HG03103 (cell line): ENCODE measurements at regions not wholly inside any gene's neighbourhood (a gene's known extent, or its start where the extent isn't known, plus 50 kb on each side); places are given as distances from the start of the nearest gene placed in this dataset.
"Not testable (repeated sequence)": the region's sequence is repeated elsewhere in the genome, so short reads cannot be mapped to it uniquely, and the experiment has no call there.

Experiments
- ATAC-seq: cut with Tn5 transposase; IDR thresholded peaks from one replicate; pipeline ENCODE4 v1.9.1; 2021; ENCODE audit warnings: low read depth; ENCODE audit not compliant: unreplicated experiment

DNA sequence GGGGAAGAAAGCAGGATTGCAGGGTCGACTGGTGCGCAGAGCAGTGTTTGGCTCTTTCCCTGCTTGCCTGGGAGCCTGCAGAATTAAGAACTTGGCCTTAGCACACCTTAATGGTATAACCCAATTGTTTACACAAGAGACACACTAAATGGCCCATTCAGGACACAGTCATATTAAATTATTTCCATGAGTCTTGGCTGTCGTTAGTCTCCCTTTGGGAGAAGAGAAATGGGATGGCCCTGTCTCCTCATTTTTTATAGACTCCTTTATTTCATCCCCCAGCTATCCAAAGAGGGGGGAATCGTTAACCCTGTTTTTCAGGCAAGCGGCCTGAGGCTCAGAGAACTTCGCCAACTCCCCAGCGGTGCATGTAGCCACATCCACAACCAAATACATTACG lies 282.5 kb downstream of the SUCLA2 start:
- ATAC-seq, result no peak

DNA sequence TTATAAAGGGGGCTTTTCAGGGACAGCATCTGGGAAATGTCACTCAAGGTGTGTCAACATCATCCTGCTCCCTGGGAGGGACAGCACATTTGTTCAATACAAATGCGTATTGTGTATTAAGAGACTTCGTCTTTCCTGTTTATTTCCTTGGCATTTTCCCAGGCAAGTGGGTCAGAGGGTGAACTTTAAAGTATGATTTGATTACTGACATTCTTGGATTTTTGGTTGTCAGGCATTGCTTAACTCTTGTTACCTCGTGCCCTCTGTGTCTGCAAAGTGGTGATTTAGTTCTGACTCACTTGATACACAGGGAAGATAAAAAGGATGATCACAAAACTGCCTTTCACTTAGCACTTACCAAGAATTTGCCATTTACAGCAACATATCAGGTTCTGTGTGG lies 292.7 kb downstream of the SUCLA2 start:
- no peak for ATAC-seq

DNA sequence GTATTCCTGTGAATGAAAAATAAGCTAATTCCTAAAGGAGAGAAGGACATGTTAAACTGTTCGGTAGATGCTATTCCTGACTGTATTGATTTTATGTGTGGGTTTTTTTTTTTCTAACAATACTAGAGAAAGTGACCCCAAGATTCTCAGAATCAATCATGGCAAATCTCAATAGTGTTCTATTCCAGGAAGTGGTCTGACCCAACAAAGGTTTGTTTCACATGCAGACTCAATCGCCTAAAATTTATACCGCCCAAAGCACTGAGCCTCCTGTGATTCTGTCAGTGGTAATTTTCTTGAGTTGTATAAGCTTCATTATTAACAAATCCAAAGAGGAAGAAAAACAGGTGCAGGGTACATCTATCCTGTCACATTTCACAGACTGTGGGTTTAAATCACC lies 293.7 kb downstream of the SUCLA2 start:
- no peak for ATAC-seq

DNA sequence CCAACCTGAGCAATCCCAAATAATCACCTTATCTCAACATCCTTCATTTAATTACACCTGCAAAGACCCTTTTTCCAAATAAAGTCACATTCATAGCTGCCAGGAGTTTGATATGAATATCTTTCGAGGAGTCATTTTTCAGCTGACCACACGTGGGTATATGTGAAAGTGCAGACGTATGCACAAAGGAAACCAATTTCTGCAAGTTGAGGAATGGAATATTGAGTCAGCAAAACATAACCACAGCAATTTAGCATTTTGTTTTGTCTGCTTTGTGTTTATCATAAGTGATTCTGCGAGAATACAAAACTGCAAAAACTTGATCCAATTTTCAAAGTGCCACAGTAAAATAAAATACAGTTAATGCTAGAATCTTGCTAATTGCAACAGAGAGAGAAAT lies 295.9 kb downstream of the SUCLA2 start:
- ATAC-seq, result no peak

DNA sequence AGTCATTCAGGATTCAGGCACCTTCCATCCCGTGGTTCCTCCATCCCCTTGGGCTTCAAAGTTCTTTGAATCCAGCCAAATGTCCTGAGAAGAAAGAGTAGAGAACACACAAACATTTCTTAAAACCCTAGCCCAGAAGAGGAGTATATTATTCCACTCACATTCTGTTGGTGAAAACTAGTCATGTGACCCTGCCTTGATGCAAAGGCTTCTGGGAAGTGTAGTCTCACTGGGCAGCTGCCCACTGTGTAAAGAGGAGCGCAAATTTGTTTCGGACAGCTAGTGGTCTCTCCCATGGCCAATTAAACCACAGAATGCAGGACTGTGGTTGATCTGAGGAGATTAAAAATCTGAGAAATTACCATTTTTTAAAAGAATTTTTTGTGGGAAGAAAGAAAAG lies 304.4 kb downstream of the SUCLA2 start:
- no peak for ATAC-seq

DNA sequence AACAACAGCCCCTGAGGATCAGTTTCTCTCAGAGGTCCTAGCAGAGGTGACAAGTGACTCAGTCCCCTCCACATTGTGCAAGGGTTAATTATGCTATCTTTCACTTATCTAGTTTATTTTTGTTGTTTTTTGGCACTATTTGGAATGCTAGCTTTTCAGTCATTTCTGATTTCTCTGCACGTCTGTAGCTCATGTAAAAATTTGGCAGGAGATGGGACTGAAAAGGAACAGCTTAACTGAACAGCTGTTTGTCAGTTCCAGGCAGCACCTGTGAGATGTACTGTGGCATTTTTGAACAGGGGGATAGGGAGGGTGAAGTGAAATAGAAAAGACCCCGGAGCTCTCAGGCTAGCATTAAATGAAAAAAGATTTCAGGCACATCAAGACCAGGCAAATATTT lies 313.5 kb downstream of the SUCLA2 start:
- no peak for ATAC-seq

DNA sequence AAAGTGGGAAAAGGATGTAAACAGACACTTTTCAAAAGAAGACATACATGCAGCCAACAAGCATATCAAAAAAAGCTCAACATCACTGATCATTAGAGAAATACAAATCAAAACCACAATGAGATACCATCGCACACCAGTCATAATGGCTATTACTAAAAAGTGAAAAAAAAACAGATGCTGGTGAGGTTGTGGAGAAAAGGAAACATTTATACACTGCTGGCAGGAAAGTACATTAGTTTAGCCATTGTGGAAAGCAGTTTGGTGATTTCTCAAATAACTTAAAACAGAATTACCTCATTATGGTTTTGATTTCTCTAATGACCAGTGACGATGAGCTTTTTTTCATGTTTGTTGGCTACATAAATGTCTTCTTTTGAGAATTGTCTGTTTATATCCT lies 315.9 kb downstream of the SUCLA2 start:
- ATAC-seq, result not testable (repeated sequence)

DNA sequence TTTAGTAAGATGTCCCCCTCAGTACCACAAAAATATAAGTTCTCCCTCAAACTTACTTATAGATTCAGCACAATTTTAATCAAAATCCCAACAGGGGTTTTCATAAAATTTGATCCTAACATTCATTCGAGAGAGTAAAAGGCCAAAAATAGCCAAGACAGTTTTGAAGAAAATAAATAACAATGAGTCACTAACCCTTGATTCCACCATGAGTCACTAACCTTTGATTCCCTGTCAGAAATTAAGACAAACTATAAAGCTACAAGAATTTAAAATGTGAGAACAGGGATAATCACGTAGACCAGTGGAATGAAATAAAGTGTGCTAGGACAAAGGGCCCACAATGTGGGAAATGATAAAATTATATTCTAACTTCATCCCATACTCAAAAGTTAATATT lies 320.3 kb downstream of the SUCLA2 start:
- no peak for ATAC-seq

DNA sequence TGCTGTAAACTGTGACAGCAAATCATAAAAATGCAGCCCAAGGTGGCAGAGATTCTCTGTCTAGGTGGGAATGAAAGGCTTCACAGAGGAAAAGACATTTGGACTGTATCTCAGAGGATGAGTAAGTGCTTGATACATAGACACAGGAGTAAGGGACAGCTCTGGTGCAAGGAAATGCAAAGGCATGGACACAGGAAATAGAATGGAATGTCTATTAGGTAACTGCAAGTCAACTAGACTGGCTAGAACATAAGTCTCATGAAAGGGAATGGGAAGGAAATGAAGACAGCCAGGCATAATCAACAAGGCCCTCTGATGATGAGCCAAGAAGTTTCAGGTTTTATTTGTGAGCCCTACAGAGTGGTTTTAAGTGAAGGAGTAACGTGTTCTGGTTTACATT lies 321.7 kb downstream of the SUCLA2 start:
- ATAC-seq, result no peak

DNA sequence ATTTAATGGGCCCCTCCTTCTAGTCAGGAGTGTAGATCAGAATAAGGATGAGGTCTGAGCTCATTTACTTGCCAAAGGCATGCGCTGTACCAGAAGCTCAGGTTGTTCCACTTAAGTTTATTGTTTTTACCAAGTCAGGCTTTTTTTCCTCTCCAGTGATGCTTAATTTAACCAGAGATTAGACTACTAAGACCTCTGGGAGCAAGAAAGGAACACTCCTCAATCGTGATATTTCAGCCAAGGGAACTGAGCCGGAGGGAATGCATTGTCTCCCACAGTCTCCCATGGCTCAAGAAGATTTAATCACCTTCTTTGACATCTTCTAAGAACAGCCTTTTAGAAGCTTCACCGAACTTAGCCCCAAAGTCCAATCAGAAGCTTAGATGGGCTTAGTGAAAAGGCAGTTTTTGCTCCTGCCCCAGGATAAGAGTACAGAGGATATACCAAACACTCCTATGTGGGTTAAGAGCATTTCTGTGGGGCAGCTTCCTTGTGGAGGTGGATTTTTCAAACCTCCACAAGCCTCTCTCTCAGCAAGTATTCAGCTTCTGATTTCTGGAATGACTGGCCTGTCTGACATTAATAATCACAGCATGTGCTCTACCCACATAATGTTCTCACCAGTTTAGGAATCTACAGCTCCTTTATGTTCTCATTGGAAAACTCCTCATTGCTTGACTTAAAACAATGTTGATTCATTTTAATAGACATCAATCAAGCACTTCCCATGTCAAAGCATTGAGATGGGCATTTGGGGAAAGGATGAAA lies 322.7 kb downstream of the SUCLA2 start:
- no peak for ATAC-seq

DNA sequence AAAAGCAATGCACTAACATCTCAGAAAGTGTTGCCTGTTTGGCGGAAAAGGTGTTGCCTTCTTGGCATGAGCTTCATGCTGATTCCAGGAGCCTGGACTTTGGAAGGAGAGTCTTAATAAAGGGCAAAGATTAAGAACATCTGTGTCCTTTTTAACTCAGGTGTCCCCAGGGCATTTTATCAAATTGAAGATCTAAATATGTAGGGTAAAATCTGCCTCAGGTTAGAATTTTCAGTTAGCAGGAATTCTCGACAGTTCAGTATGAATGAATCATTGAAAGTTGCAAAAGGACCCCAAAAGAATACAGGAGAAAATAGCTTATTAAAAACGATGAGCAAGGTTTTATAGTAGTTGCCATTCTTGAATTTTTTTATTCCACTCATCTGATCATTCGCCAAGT lies 325.2 kb downstream of the SUCLA2 start:
- ATAC-seq, result no peak

DNA sequence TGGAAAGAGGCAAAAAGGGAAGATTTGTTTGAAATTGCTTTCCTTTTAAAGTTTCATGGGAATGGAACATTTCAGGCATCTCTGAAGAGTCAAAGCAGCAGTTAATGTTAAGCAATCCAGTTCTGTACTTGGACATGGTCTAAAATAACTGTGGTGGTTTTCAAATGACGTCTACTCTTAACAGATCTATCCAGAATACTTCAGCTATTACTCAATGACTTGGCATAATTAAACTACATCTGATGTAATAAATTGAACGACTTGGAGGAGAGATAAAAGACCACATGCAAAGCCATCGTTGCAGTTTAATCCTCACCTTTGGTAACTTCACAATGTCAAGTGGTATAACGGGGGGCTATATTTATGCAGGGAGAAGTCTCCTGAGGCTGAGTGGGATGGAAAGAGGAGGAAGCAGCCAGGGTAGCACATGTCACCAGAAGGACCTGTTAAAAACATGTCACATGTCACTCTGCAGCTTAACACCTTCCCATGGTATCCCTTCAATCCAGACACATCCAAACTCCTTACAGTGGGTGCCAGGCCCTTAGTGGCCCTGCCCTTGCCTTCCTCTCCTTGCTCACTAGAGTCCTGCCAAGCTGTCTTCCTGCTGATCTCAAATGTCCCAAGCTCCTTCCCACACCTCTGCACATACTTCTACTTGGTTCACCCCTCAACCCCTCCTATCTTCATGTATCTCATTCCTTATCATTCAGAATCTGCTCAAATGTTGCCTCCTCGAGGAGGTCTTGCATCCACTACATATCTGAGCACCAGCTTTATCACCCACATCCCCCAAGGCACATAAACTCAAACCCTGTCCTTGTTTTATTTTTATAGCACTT lies 327.8 kb downstream of the SUCLA2 start:
- no peak for ATAC-seq

DNA sequence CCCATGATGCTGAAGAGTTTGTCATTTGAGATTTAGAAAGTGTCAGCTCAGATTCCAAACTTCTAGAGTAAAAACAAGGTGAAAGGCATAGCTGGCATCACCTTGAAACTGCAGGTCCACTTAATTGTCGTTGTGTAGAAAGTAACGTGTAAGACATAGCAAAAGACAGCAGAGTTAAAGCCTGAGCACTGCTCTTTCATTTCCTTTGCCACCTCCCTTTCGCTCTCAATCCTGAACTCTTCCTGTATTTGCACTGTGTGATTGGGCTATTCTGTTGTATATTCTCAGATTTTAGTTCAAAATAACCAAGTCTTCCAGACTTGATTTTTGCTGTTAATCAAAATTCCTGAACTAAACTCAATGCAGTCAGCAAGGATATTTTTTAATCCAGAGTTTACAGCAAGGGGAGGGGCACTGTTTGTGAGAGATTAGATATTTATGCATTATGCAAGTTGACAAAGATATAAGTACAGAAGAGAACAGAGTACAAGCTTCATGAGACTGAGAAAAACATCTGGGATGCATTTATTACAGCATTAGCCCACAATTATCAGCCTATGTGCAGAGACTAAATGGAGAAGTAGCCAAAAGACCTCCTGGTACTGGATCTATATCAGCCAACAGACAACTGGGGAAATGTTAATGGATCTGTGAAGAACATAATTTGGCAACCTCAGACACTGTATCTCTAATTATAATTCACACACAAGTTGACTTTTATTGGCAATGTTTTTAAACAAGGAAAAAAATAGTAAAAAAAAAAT lies 328.6 kb downstream of the SUCLA2 start:
- no peak for ATAC-seq

DNA sequence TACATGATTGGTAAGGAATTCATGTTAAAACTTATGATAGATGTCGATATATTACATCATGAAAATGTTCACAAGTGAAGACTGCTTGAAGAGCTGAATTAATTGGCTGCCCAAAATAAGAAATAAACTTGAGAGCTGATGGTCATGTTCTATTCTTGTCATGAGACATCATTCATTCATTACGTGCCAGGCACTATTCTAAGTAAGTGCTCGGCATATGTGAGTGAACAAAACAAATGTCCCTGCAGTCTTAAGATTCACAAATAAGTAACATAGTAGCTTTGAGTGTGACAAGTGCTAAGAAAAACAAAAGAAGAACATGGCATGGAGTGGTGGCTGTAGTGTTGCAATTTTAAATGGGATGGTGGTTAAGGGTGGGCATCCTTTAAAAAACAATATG lies 329.3 kb downstream of the SUCLA2 start:
- no peak for ATAC-seq

DNA sequence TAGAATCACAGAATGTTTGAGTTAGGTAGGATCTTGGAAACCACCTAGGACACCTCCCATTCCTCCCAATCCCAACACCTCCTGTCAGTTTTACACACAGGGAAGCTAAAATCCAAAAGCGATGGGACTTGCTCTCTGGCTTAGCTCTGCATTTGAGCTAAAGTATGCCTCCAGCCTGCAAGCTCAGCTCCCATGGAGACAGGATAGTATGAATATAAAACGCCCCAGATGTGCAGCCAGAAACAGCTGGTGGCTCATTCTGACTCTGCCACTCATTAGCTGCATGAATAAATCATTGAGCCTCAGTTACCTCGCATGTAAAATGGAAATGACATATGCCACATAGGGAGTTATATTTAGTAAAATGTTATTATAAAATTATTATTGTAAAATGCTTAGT lies 336.0 kb downstream of the SUCLA2 start:
- no peak for ATAC-seq

DNA sequence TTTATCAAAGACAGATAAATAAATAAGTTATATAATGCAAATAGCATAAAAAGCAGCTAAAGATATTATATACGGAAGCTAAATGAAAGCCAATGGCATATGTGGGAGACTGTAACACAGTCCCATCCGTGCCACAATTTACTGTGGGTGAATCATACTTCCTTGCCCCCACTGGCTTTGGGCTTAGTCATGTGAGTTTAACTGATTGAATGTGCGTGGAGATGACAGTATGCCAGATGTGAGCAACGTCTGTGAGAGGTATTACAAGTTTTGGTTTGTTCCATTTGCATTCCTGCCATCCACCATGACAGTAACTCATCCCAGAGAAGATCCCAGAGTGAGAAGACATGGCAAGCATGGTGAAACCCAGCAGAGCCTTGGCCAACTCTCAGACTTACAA lies 340.0 kb downstream of the SUCLA2 start:
- ATAC-seq, result no peak

DNA sequence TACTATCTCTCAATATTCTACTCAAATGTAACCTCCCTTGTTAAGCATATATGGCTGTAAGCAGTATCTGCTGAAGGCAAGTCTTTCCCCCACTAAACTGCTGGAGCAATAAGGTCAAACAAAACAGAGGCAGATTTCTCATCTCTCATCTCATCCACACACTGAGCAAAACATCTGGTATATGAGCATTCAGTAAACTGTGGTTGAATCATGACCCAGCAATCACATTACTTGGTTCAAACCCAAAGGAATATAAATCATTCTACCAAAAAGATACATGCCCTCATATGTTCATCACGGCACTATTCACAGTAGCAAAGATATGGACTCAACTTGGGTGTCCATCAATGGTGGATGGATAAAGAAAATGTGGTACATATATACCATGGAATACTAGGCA lies 344.4 kb downstream of the SUCLA2 start:
- ATAC-seq, result no peak

DNA sequence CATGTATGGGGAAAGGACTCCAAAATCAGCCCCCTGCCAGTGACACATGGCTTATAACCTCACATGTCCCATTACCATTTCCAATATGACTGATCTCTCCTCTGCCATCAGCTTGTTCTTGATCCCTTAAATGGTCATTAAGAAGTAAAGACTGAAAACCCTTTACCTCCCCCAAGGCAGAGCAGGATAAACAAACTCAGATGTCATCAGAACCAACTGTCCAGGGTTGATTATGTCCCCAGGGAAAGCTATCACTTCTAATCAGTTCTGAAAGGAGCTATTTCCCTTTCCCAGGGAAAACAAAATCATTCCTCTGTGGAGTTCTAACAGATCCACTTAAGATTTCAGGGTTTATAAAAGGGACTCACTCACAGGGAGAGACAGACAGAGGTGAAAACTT lies 350.9 kb downstream of the SUCLA2 start:
- ATAC-seq, result no peak

DNA sequence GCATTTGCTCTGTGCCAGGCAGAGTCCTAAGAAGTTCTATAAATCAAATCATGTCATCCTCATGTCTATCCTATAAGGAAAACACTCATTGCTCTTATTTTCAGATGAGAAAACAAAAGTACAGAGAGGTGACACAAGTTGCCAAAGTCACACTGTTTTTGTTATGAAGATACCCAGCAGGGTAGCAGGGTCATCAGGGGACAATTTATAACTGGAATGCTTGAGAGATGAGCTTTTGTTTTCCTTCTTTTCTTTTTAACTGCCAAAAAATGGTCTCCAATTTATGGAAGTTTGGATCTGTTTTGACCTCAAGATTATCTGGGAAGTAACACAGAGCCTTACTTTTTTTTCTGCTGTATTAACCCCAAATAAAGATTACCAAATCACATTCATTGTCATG lies 354.1 kb downstream of the SUCLA2 start:
- ATAC-seq, result no peak

DNA sequence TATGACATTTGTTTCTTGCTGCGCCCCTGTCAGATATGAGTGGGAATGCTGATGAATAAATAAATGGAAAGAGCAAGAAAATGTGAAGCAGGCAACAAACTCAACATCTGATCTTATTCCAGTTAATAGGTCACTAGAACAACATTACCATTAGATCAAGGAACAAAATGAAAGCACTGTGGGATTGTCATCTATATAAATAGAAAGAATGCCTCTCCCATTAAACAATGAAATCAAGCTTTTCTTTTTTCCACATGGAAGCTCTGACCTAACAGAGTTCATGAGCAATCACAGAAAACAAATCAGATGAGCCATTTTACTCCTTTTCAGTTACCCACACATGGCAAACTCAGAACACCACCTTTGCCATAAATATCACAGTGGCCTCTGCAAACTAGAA lies 354.8 kb downstream of the SUCLA2 start:
- no peak for ATAC-seq

DNA sequence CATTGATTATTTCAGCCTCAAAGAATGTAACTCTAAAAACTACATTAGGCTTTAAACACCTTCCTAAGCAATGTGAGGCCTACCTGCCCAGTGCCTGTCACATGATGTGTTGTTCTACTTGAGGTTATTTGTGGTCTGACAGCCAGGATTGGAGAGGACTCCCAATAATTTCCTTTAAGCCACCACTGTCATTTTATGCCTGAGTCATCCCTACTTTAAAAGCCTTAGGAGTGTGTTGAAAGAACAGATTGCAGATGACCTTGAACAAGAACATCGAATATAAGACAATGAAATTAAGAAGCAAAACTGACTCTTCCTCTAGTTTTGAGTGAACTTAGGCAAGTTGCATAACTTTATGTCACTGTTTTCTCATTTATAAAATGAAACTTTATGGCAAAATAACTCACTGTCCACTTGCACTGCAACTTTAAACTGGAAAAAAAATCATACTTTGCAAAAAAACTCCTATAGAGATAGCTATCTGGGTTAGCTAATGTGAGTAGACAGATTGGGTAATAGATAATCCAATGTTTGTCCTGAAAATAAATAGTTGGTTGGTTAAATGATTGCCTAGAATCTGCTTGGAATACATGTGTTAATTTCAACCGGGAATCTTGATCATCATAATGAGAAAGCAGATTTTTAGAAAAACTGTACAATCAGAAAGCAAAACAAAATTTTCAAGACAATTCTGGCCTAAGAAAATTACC lies 361.2 kb downstream of the SUCLA2 start:
- no peak for ATAC-seq
